NOMO-1 (cell line): ENCODE measurements at regions not wholly inside any gene's neighbourhood (a gene's known extent, or its start where the extent isn't known, plus 50 kb on each side); places are given as distances from the start of the nearest gene placed in this dataset.
"Not testable (repeated sequence)": the region's sequence is repeated elsewhere in the genome, so short reads cannot be mapped to it uniquely, and the experiment has no call there.

ENCODE experiments used
- DNase-seq, 2 experiments: peaks; one replicate each; lab custom pipeline; 2025; ENCODE audit not compliant: unreplicated experiment in 2 of 2; lab: John Stamatoyannopoulos, UW

- DNase-seq: no peak
These were observed 143.9 kb downstream of the MAIP1 start for GRCh38 chr2:200099256-200099655.

GRCh38 chr2:200100027-200100426 lies 144.6 kb downstream of the MAIP1 start:
- no peak for DNase-seq

- DNase-seq: no peak
These were observed 146.5 kb downstream of the MAIP1 start for GRCh38 chr2:200101922-200102321.

- DNase-seq: no peak
These were observed 147.6 kb downstream of the MAIP1 start for GRCh38 chr2:200102971-200103370.

GRCh38 chr2:200104015-200104414 lies 148.6 kb downstream of the MAIP1 start:
- DNase-seq: no peak

- DNase-seq: no peak
These were observed 152.3 kb downstream of the MAIP1 start for GRCh38 chr2:200107514-200108217.

GRCh38 chr2:200109421-200109820 lies 154.0 kb downstream of the MAIP1 start:
- DNase-seq: no peak

GRCh38 chr2:200110381-200110780 lies 155.0 kb downstream of the MAIP1 start:
- no peak for DNase-seq

- not testable (repeated sequence) for DNase-seq
These were observed 157.8 kb downstream of the MAIP1 start for GRCh38 chr2:200113016-200113799.

GRCh38 chr2:200119236-200119635 lies 163.9 kb downstream of the MAIP1 start:
- DNase-seq: no peak

GRCh38 chr2:200121931-200122330 lies 166.5 kb downstream of the MAIP1 start:
- DNase-seq: no peak

GRCh38 chr2:200122683-200123082 lies 167.3 kb downstream of the MAIP1 start:
- no peak for DNase-seq

GRCh38 chr2:200124665-200125368 lies 169.4 kb downstream of the MAIP1 start:
- DNase-seq: not testable (repeated sequence)

- no peak for DNase-seq
These were observed 170.3 kb downstream of the MAIP1 start for GRCh38 chr2:200125444-200126284.

- not testable (repeated sequence) for DNase-seq
These were observed 170.9 kb downstream of the MAIP1 start for GRCh38 chr2:200126285-200126670.

GRCh38 chr2:200126680-200127079 lies 171.3 kb downstream of the MAIP1 start:
- DNase-seq: not testable (repeated sequence)

- no peak for DNase-seq
These were observed 172.5 kb downstream of the MAIP1 start for GRCh38 chr2:200127848-200128247.

- no peak for DNase-seq
These were observed 172.9 kb downstream of the MAIP1 start for GRCh38 chr2:200128296-200128695.

- DNase-seq: no peak
These were observed 174.5 kb downstream of the MAIP1 start for GRCh38 chr2:200129721-200130462.

- no peak for DNase-seq
These were observed 175.4 kb downstream of the MAIP1 start for GRCh38 chr2:200130762-200131166.
